Ectodermal cell (in vitro differentiated cells): ENCODE measurements at regions not wholly inside any gene's neighbourhood (a gene's known extent, or its start where the extent isn't known, plus 50 kb on each side); places are given as distances from the start of the nearest gene placed in this dataset.

Experiments
- H3K27ac ChIP-seq: 2 replicates; pipeline ENCODE4 v1.7.0; 2013; ENCODE audit warnings: mild to moderate bottlenecking, low read depth, low read length; ENCODE audit not compliant: insufficient read depth, poor library complexity, severe bottlenecking
- H3K27me3 ChIP-seq: 2 replicates; pipeline ENCODE4 v1.7.0; 2013; ENCODE audit warnings: mild to moderate bottlenecking, low read length; ENCODE audit not compliant: insufficient read depth, control insufficient read depth, poor library complexity, severe bottlenecking
- H3K36me3 ChIP-seq: one replicate; pipeline ENCODE4 v1.7.0; 2013; ENCODE audit warnings: low read length; ENCODE audit not compliant: control insufficient read depth, insufficient read depth
- H3K4me1 ChIP-seq: one replicate; pipeline ENCODE4 v1.7.0; 2013; ENCODE audit warnings: low read length; ENCODE audit not compliant: control insufficient read depth, insufficient read depth
- H3K4me3 ChIP-seq: 2 replicates; pipeline ENCODE4 v1.7.0; 2013; ENCODE audit warnings: low read depth, low read length, control low read depth; ENCODE audit not compliant: insufficient read depth
- H3K9me3 ChIP-seq: 2 replicates; pipeline ENCODE4 v1.7.0; 2013; ENCODE audit warnings: mild to moderate bottlenecking, low read length, moderate library complexity; ENCODE audit not compliant: control insufficient read depth
- WGBS, 2 experiments: methylation state at CpG; one replicate each; pipeline ENCODE4 v1.1.7; 2013; ENCODE audit warnings: missing lambda C conversion rate in 2 of 2; 5-methylcytosine and 5-hydroxymethylcytosine counted together

DNA sequence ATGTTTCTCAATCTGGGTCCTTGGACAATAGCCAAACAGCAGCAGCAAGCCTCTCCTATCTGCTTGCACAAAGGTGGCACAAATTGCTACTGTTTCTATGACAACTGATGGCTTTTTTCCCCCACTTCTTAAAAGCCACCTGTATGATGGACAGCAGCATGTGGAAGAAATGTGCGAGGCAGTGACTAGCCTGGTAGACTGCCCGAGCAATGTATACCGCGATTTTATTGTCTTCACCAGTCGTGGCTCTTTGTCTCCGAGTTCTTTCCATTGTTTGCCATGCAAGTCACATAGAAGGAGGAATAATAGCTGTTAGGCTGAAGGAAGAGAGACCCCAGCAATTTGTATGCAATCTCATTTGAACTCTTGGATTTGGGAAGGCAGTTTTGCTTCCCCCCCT is 79.4 kb downstream of the S1PR1 start:
- peaks cover 3% of the 10 kb centered on the region for H3K27me3 ChIP-seq
- H3K27ac ChIP-seq = no peak overlapping the region
- no peaks in the 10 kb centered on the region for H3K9me3 ChIP-seq
- no peaks in the 10 kb centered on the region for H3K36me3 ChIP-seq
- 50 to 66% methylated on average over 6 of the region's 6 CpGs for WGBS, 2 experiments
- no peak overlapping the region for H3K4me3 ChIP-seq
- peaks cover 8% of the 10 kb centered on the region for H3K4me1 ChIP-seq

DNA sequence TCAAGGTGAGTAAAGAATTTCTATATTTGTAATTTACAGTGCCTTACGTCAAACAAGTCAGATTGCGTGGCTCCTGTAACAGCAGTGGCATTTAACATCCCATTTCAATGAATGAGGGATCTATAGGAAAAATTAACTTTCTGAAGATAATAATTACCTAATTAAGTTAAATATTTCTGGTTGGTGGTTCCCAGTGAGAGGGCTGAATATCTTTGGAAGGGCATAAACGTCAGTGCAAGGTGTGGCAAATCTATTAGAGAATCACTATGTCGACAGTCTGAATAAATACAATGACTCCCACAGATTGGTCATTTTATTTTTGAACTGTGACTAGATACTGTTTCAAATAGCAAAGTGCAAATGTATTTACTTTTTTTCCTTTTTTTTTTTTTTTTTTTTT is 80.0 kb downstream of the S1PR1 start:
- Histone ChIP-seq H3K9me3 (no peaks in the 10 kb centered on the region), H3K27me3 (no peaks in the 10 kb centered on the region), H3K27ac (no peak overlapping the region), H3K4me3 (no peak overlapping the region), H3K4me1 (peaks cover 8% of the 10 kb centered on the region), H3K36me3 (no peaks in the 10 kb centered on the region)
- 90 to 100% methylated on average over 1 to 4 of the region's 4 CpGs for WGBS, 2 experiments

DNA sequence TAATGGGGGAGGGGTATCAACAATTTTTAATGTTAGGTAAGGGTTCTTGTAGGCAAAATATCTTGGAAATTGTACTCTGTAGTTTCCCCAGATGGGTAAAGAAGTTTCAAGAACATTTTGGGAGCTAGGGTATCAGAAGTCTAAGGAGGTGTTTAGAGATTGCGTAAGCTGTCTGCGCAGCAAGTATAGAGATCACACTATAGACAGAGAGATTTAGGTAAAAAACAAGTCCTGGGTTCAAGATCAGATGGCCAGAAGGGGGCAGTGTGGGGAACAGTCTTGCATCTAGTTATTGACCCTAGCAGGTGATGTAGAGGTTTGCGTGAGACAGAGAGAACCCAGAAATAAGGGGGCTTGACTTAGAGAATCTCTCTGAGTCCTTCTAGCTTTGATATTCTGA is 80.8 kb downstream of the S1PR1 start:
- Histone ChIP-seq H3K27me3 (no peaks in the 10 kb centered on the region), H3K27ac (no peak overlapping the region), H3K4me1 (peaks cover 8% of the 10 kb centered on the region), H3K4me3 (no peak overlapping the region), H3K36me3 (no peaks in the 10 kb centered on the region), H3K9me3 (no peaks in the 10 kb centered on the region)
- 94 to 96% methylated on average over 3 of the region's 3 CpGs for WGBS, 2 experiments

DNA sequence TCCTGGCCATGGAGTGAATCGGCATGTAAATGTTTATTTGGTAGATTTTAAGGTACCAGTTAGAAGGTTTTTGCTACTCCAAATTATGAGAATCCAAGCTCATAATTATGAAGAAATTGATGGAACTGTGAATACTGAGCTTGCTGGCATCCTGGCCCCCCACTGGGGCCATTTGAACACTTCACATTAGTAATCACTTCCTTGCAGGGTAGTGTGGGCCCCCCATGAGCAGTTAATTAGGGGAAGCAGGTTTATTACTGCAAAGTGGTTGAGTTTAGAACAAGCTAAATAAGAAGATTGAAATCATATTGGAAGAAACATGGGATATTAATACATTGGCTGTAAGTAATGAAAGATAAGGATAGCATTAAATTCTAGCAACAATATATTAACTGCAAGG is 86.7 kb downstream of the S1PR1 start:
- no peaks in the 10 kb centered on the region for H3K36me3 ChIP-seq
- no peaks in the 10 kb centered on the region for H3K9me3 ChIP-seq
- no peak overlapping the region for H3K4me3 ChIP-seq
- H3K27ac ChIP-seq = no peak overlapping the region
- 100% methylated on average over 1 of the region's 1 CpG for WGBS, 2 experiments
- no peaks in the 10 kb centered on the region for H3K27me3 ChIP-seq
- peaks cover 4% of the 10 kb centered on the region for H3K4me1 ChIP-seq

DNA sequence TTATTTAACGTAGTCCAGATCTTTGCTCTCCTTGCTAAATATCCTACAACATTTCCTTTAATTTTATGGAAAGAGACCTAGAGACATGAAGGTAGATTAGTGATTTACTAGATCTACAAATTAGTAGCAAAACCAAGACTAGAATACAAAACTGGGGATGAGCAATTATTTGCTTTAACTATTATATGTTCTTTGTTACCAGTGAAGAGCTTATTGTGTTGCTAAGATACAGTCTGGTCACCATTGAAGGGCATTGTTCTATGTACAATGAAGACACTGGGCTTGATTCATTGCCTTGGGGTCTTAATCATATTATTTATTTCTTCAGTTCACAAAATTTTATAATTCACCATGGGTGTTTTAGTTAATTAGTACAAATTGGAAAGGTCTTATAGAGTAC is 88.3 kb downstream of the S1PR1 start:
- no peaks in the 10 kb centered on the region for H3K36me3 ChIP-seq
- no CpG with 5 or more reads among the region's 1 CpG for WGBS, 2 experiments
- no peak overlapping the region for H3K27ac ChIP-seq

DNA sequence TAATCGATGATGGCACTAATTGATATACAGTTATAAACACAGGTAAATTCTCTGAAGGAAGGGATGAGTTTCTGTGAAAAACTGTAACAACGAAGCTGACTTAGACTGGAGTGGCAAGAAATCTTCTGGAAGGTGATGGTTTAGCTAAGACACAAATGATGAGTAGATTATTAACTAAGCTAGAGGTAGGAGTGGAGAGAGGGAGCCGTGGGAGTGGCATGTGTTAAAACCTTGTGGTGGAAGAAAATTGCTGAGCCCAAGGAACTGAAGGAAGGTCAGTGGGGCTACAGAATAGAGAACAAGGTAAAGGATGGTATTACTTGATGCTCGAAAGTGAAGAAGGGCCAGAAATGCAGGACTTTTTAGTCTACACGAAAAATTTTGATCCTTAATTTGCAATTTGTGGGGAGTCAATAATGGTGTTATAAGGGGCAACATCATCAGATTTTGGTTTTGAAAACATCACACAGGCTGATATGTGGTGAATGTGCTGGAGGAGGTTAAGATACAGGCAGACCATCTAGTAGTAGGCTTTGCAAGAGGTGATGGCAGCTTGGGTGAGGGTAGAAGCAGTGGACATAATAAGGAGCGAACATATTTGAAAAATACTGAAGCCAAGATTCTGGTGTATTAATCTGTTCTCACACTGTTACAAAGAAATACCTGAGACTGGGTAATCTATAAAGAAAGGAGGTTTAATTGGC is 93.8 kb downstream of the S1PR1 start:
- Histone ChIP-seq H3K9me3 (no peaks in the 10 kb centered on the region), H3K27me3 (no peaks in the 10 kb centered on the region), H3K4me3 (no peak overlapping the region), H3K27ac (no peak overlapping the region), H3K4me1 (no peaks in the 10 kb centered on the region), H3K36me3 (no peaks in the 10 kb centered on the region)
- 93 to 94% methylated on average over 5 to 6 of the region's 6 CpGs for WGBS, 2 experiments

More for the DNA sequence above, 88.3 kb downstream of the S1PR1 start:
- peaks cover 4% of the 10 kb centered on the region for H3K4me1 ChIP-seq
- H3K27me3 ChIP-seq = no peaks in the 10 kb centered on the region
- H3K4me3 ChIP-seq = no peak overlapping the region
- H3K9me3 ChIP-seq = no peaks in the 10 kb centered on the region

DNA sequence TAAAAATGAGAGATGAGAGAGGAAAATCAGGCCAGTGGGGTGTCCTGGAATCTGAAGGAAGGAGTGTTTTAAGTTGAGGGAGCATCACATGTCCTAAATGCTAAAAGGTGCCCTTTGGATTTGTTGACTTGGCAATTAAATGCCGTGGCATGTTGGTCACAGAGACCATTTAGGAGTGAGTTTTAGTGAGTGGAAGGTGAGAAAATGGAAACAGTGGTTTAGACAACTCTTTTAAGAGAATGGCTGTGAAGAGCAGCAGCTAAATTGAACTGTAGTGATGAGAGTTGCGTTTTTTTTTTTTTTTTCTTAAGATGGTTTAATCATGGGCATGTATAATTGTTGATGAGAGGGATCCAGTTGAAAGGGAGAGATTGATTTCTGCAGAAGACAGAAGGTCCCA is 95.0 kb downstream of the S1PR1 start:
- Histone ChIP-seq H3K27me3 (no peaks in the 10 kb centered on the region), H3K36me3 (no peaks in the 10 kb centered on the region), H3K4me3 (no peak overlapping the region), H3K27ac (no peak overlapping the region), H3K4me1 (no peaks in the 10 kb centered on the region), H3K9me3 (no peaks in the 10 kb centered on the region)
- 92 to 94% methylated on average over 2 of the region's 2 CpGs for WGBS, 2 experiments

DNA sequence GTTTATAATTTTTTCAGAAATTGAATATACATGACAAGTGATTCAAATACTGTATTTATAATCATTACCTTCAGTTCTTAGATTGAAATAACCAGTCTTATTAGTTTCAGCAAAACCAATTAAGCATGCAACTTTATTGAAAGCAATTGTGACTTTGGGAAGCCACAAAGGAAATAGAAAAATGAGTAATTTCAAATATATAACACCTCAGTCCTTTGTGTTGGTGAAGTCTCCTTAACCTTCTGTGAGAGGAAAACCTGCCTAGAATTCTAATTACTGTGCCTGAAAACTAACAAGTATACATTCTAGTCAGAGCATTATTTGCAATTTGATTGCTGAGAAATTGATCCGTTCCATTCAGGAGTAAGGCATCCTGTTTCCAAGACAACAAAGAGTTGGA is 95.8 kb downstream of the S1PR1 start:
- Histone ChIP-seq H3K4me1 (no peaks in the 10 kb centered on the region), H3K27ac (no peak overlapping the region), H3K9me3 (no peaks in the 10 kb centered on the region), H3K27me3 (no peaks in the 10 kb centered on the region), H3K4me3 (no peak overlapping the region), H3K36me3 (no peaks in the 10 kb centered on the region)
- 87 to 100% methylated on average over 1 of the region's 1 CpG for WGBS, 2 experiments

DNA sequence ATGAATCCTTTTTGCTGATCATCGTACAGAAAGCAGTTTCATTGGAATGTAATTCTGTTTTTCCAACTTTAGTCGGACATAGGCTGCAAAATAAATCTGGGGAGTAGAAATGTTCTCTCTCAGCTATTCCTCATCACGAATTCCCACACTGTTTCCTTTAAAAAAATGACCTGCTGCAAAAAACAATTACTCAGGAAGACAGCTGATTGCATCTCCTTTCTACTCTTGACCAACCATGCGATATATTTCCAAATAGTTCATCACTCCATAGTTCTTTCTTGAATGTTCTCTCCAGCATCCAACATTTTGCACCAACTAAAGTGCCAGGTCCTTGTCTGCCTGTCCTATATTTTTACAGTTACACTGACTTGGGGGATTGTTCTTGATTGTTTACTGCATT is 96.4 kb downstream of the S1PR1 start:
- Histone ChIP-seq H3K4me1 (no peaks in the 10 kb centered on the region), H3K9me3 (no peaks in the 10 kb centered on the region), H3K27me3 (no peaks in the 10 kb centered on the region), H3K27ac (no peak overlapping the region), H3K4me3 (no peak overlapping the region), H3K36me3 (no peaks in the 10 kb centered on the region)
- WGBS, 2 experiments = 93 to 96% methylated on average over 4 of the region's 4 CpGs

DNA sequence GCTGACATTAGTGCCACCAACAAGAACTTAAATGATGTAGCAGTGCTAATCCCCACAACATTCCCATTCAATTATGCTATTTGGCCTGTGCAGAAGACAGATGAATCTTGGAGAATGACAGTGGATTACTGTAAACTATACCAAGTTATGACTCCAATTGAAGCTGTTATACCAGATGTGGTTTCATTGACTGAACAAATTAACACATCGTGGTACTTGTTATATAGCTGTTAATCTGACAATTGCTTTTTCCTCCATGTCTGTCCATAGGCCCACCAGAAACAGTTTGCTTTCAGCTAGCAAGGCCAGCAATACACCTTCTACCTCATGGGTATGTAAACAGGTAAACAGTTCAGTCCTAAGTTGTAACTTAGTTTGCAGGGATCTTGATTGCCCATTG is 101.1 kb downstream of the S1PR1 start:
- WGBS, 2 experiments = 89 to 96% methylated on average over 1 of the region's 1 CpG
- Histone ChIP-seq H3K9me3 (no peaks in the 10 kb centered on the region), H3K27me3 (no peaks in the 10 kb centered on the region)

More for the DNA sequence above, 101.1 kb downstream of the S1PR1 start:
- H3K4me3 ChIP-seq = no peak overlapping the region
- no peak overlapping the region for H3K27ac ChIP-seq
- H3K4me1 ChIP-seq = no peaks in the 10 kb centered on the region
- H3K36me3 ChIP-seq = no peaks in the 10 kb centered on the region
